Thyroid gland (tissue), 4 donors: ENCODE measurements at regions not wholly inside any gene's neighbourhood (a gene's known extent, or its start where the extent isn't known, plus 50 kb on each side); places are given as distances from the start of the nearest gene placed in this dataset.

Experiments used
- POLR2A ChIP-seq, 2 donors: fragments of 450-650 bp; IDR thresholded peaks; one replicate each; pipeline ENCODE4 v1.6.1; 2017; ENCODE audit warnings: antibody characterized with exemption in 2 of 2, mild to moderate bottlenecking in 2 of 2, moderate library complexity in 1 of 2
- TF ChIP-seq, protein P1 (sequence below), 6 experiments: fragments of 200-600 bp in 3 of 6; fragments of 450-650 bp in 3 of 6; sonication (generic) in 3 of 6; IDR thresholded peaks; one replicate each; pipeline ENCODE4 v1.5.1; 2016 to 2019; ENCODE audit warnings: antibody characterized with exemption in 6 of 6, mild to moderate bottlenecking in 2 of 6, inconsistent platforms in 1 of 6, moderate library complexity in 1 of 6

DNA sequence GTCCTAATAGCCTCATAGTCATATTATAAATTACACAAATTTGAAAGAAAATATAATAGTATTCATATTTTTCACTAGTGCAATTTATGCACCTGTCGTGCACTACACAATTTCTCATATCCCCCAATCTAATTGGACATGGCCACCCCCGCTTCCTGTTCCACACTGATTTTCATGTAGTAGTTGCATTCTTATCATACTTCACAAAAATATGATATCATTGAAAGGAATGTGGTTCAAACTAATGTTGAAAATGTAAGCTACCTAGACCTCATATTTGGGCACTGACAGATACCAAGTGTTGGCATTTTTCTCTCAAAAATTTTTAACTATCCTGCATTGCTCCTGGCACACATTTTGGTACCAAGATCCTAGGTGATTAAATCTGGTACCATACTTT, 985.5 kb upstream of the POU3F3 start:
- no peak for TF ChIP-seq POLR2A (IDR thresholded peaks at IDR 0.05)
- TF ChIP-seq, protein P1, sequence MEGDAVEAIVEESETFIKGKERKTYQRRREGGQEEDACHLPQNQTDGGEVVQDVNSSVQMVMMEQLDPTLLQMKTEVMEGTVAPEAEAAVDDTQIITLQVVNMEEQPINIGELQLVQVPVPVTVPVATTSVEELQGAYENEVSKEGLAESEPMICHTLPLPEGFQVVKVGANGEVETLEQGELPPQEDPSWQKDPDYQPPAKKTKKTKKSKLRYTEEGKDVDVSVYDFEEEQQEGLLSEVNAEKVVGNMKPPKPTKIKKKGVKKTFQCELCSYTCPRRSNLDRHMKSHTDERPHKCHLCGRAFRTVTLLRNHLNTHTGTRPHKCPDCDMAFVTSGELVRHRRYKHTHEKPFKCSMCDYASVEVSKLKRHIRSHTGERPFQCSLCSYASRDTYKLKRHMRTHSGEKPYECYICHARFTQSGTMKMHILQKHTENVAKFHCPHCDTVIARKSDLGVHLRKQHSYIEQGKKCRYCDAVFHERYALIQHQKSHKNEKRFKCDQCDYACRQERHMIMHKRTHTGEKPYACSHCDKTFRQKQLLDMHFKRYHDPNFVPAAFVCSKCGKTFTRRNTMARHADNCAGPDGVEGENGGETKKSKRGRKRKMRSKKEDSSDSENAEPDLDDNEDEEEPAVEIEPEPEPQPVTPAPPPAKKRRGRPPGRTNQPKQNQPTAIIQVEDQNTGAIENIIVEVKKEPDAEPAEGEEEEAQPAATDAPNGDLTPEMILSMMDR (IDR thresholded peaks at IDR 0.05): no peak
